H1 (cell line): ENCODE measurements at regions not wholly inside any gene's neighbourhood (a gene's known extent, or its start where the extent isn't known, plus 50 kb on each side); places are given as distances from the start of the nearest gene placed in this dataset.

Experiments used
- CTCF ChIA-PET: fragments of 300-600 bp; sonication (Branson Sonifier 250); formaldehyde crosslinking; loops from one replicate; lab custom pipeline; 2021; ENCODE audit not compliant: partially characterized antibody; lab: Charles Lee
- POLR2A ChIA-PET: fragments of 300-600 bp; sonication (Branson Sonifier 250); formaldehyde crosslinking; loops from one replicate; lab custom pipeline; 2021; ENCODE audit warnings: inconsistent platforms; ENCODE audit not compliant: partially characterized antibody; lab: Charles Lee
- DNase-seq, 2 experiments: peaks; one replicate each; pipeline versions ENCODE4 v3.0.0 to v3.0.0-alpha.2; 2010 to 2022; ENCODE audit warnings: low spot score in 2 of 2, low read depth in 1 of 2, mixed read lengths in 1 of 2
- FAIRE-seq: peaks from 2 replicates; lab custom pipeline; 2011; peaks lifted over from hg19 to GRCh38; lab: Jason Lieb, UNC
- H2AFZ ChIP-seq: 2 replicates; pipeline ENCODE4 v1.8.1; 2012; ENCODE audit warnings: low read length, inconsistent platforms
- H2AK5ac ChIP-seq: 2 replicates; pipeline ENCODE4 v1.6.1; 2013; ENCODE audit warnings: low read depth, low read length
- H2BK120ac ChIP-seq: replicated peaks from 2 replicates; pipeline ENCODE3; 2013; ENCODE audit warnings: low read depth, low read length, inconsistent platforms
- H2BK12ac ChIP-seq: 2 replicates; pipeline ENCODE4 v1.6.1; 2013; ENCODE audit warnings: low read depth, low read length
- H2BK15ac ChIP-seq: 2 replicates; pipeline ENCODE4 v1.6.1; 2013; ENCODE audit warnings: low read length
- H2BK20ac ChIP-seq: 2 replicates; pipeline ENCODE4 v1.6.1; 2013; ENCODE audit warnings: low read length
- H2BK5ac ChIP-seq: 2 replicates; pipeline ENCODE4 v1.6.1; 2013; ENCODE audit warnings: low read depth, low read length
- H3K14ac ChIP-seq: 2 replicates; pipeline ENCODE4 v1.6.1; 2013; ENCODE audit warnings: inconsistent platforms; ENCODE audit not compliant: insufficient read length
- H3K18ac ChIP-seq: 2 replicates; pipeline ENCODE4 v1.6.1; 2013; ENCODE audit warnings: low read length; ENCODE audit errors: extremely low read depth
- H3K23ac ChIP-seq: 2 replicates; pipeline ENCODE4 v1.6.1; 2013; ENCODE audit warnings: inconsistent platforms; ENCODE audit not compliant: insufficient read length
- H3K23me2 ChIP-seq: 2 replicates; pipeline ENCODE4 v1.6.1; 2013; ENCODE audit warnings: low read depth, low read length
- H3K27ac ChIP-seq: 2 replicates; pipeline ENCODE4 v1.6.1; 2011; ENCODE audit warnings: low read depth, low read length, inconsistent platforms
- H3K27me3 ChIP-seq, 4 experiments: replicated peaks in 1 of 4; 1 replicate in 1 of 4; 2 replicates in 3 of 4; pipeline versions ENCODE4 v1.6.1 to v1.8.1; 2011 to 2013; ENCODE audit warnings: low read length in 3 of 4, mild to moderate bottlenecking in 3 of 4, inconsistent platforms in 2 of 4, mixed read lengths in 2 of 4, moderate library complexity in 1 of 4; ENCODE audit not compliant: control insufficient read depth in 3 of 4, insufficient read depth in 3 of 4; ENCODE audit errors: extremely low read depth in 1 of 4
- H3K36me3 ChIP-seq, 4 experiments: 2 replicates each; pipeline versions ENCODE4 v1.6.1 to v1.8.1; 2011 to 2013; ENCODE audit warnings: mild to moderate bottlenecking in 4 of 4, low read length in 3 of 4, moderate library complexity in 2 of 4, control low read depth in 1 of 4, inconsistent platforms in 1 of 4; ENCODE audit not compliant: insufficient read depth in 4 of 4, control insufficient read depth in 2 of 4
- H3K4ac ChIP-seq: replicated peaks from 2 replicates; pipeline ENCODE3; 2013; ENCODE audit warnings: low read length, low read depth, mixed read lengths, inconsistent platforms; ENCODE audit not compliant: insufficient read length
- H3K4me1 ChIP-seq, 4 experiments: replicated peaks in 1 of 4; 1 replicate in 1 of 4; 2 replicates in 3 of 4; pipeline versions ENCODE4 v1.6.1 to v1.8.1; 2011 to 2013; ENCODE audit warnings: low read length in 3 of 4, inconsistent platforms in 2 of 4, mixed read lengths in 1 of 4; ENCODE audit not compliant: insufficient read depth in 4 of 4, control insufficient read depth in 3 of 4
- H3K4me2 ChIP-seq, 2 experiments: 2 replicates each; pipeline versions ENCODE4 v1.6.1 to v1.8.1; 2011 to 2013; ENCODE audit warnings: low read depth in 2 of 2, low read length in 2 of 2, control low read depth in 1 of 2, inconsistent platforms in 1 of 2, mild to moderate bottlenecking in 1 of 2; ENCODE audit not compliant: insufficient read depth in 1 of 2
- H3K4me3 ChIP-seq, 4 experiments: fragments of 200-600, 300-600 bp in 1 of 4; sonication (generic), shearing (Covaris generic), sonication (Bioruptor Twin) in 1 of 4; 2 replicates each; pipeline versions ENCODE4 v1.5.1 to v1.8.1; 2011 to 2016; ENCODE audit warnings: low read length in 4 of 4, low read depth in 3 of 4, control low read depth in 2 of 4, inconsistent platforms in 2 of 4, mild to moderate bottlenecking in 2 of 4, mixed read lengths in 1 of 4, moderate library complexity in 1 of 4; ENCODE audit not compliant: insufficient read depth in 2 of 4; ENCODE audit errors: extremely low read depth in 1 of 4
- H3K56ac ChIP-seq: replicated peaks from 2 replicates; pipeline ENCODE3; 2013; ENCODE audit warnings: low read depth, mild to moderate bottlenecking, mixed read lengths, low read length, inconsistent platforms; ENCODE audit not compliant: insufficient read length
- H3K79me1 ChIP-seq: 2 replicates; pipeline ENCODE4 v1.6.1; 2013; ENCODE audit warnings: low read depth, low read length, control low read depth
- H3K79me2 ChIP-seq, 2 experiments: 2 replicates each; pipeline versions ENCODE4 v1.6.1 to v1.8.1; 2012 to 2013; ENCODE audit warnings: low read length in 2 of 2, mild to moderate bottlenecking in 2 of 2, inconsistent platforms in 1 of 2; ENCODE audit not compliant: insufficient read depth in 2 of 2, control insufficient read depth in 1 of 2
- H3K9ac ChIP-seq, 4 experiments: replicated peaks in 1 of 4; 1 replicate in 1 of 4; 2 replicates in 3 of 4; pipeline versions ENCODE4 v1.6.1 to v1.8.1; 2011 to 2013; ENCODE audit warnings: low read depth in 3 of 4, low read length in 3 of 4, control low read depth in 2 of 4, mild to moderate bottlenecking in 2 of 4, moderate library complexity in 2 of 4, inconsistent platforms in 1 of 4; ENCODE audit errors: extremely low read depth in 1 of 4
- H3K9me3 ChIP-seq, 2 experiments: 2 replicates each; pipeline versions ENCODE4 v1.6.1 to v1.8.1; 2012 to 2013; ENCODE audit warnings: mild to moderate bottlenecking in 2 of 2, moderate library complexity in 2 of 2, control low read depth in 1 of 2, inconsistent platforms in 1 of 2, low read depth in 1 of 2, low read length in 1 of 2, mixed read lengths in 1 of 2; ENCODE audit not compliant: insufficient read depth in 2 of 2
- H4K20me1 ChIP-seq, 2 experiments: replicated peaks in 1 of 2; 2 replicates each; pipeline versions ENCODE3 to v1.8.1; 2011 to 2013; ENCODE audit warnings: inconsistent platforms in 2 of 2, low read length in 2 of 2, mild to moderate bottlenecking in 1 of 2; ENCODE audit not compliant: insufficient read depth in 2 of 2, control insufficient read depth in 1 of 2
- H4K5ac ChIP-seq: 2 replicates; pipeline ENCODE4 v1.6.1; 2013; ENCODE audit warnings: low read length, low read depth, mixed read lengths, inconsistent platforms; ENCODE audit not compliant: insufficient read length
- H4K8ac ChIP-seq: 2 replicates; pipeline ENCODE4 v1.8.0; 2013; ENCODE audit warnings: mild to moderate bottlenecking, moderate library complexity, low read length, inconsistent platforms; ENCODE audit not compliant: insufficient read depth; ENCODE audit errors: extremely low read depth
- H4K91ac ChIP-seq: replicated peaks from 2 replicates; pipeline ENCODE3; 2013; ENCODE audit warnings: low read length, mixed read lengths, inconsistent platforms; ENCODE audit not compliant: insufficient read length
- CEBPB ChIP-seq: IDR thresholded peaks from 2 replicates; pipeline ENCODE4 v1.6.1; 2012; ENCODE audit warnings: low read depth, low read length
- FOSL1 ChIP-seq: IDR thresholded peaks from 2 replicates; pipeline ENCODE4 v1.6.1; 2011; ENCODE audit warnings: mild to moderate bottlenecking, low read depth, low read length, moderate library complexity; ENCODE audit not compliant: insufficient read depth
- POLR2A ChIP-seq, 2 experiments: IDR thresholded peaks; 1 replicate in 1 of 2; 2 replicates in 1 of 2; pipeline ENCODE4 v1.6.1; 2011; ENCODE audit warnings: low read depth in 2 of 2, low read length in 2 of 2, mild to moderate bottlenecking in 2 of 2; ENCODE audit errors: control extremely low read depth in 1 of 2
- SP1 ChIP-seq: IDR thresholded peaks from 2 replicates; pipeline ENCODE4 v1.6.1; 2011; ENCODE audit warnings: low read depth, low read length
- WGBS, 2 experiments: shearing (Covaris generic) in 1 of 2; methylation state at CpG; one replicate each; pipeline versions ENCODE4 v1.1.6 to v1.1.7; 2013 to 2015; ENCODE audit warnings: low lambda C conversion rate in 2 of 2, mixed read lengths in 2 of 2, inconsistent platforms in 1 of 2, low coverage in 1 of 2, missing lambda C conversion rate in 1 of 2; ENCODE audit not compliant: insufficient replicate concordance in 2 of 2, insufficient coverage in 1 of 2, insufficient read length in 1 of 2; ENCODE audit errors: extremely low coverage in 1 of 2, missing lambda C conversion rate in 1 of 2; 5-methylcytosine and 5-hydroxymethylcytosine counted together

- Histone ChIP-seq H3K56ac (no peak overlapping the region), H3K27me3 (no peaks in the 10 kb centered on the region), H4K5ac (no peak overlapping the region), H3K9me3 (peaks cover 0 to under 1% of the 10 kb centered on the region in 2 experiments; a peak in 2 of 4 replicates), H2BK12ac (no peak overlapping the region), H2BK15ac (no peak overlapping the region), H3K23ac (no peak overlapping the region), H3K79me1 (no peaks in the 10 kb centered on the region), H3K14ac (no peak overlapping the region), H2BK120ac (no peak overlapping the region), H3K4me2 (no peak overlapping the region), H3K23me2 (no peaks in the 10 kb centered on the region), H3K4me1 (no peaks in the 10 kb centered on the region; a peak in 1 of 7 replicates), H4K91ac (no peak overlapping the region), H2BK20ac (no peak overlapping the region), H3K18ac (no peak overlapping the region), H3K36me3 (no peaks in the 10 kb centered on the region; a peak in 1 of 8 replicates), H3K27ac (no peak overlapping the region), H3K4me3 (no peak overlapping the region), H3K9ac (no peak overlapping the region), H4K8ac (no peak overlapping the region), H2AFZ (no peak overlapping the region), H3K79me2 (no peaks in the 10 kb centered on the region), H4K20me1 (no peaks in the 10 kb centered on the region), H3K4ac (no peak overlapping the region), H2BK5ac (no peak overlapping the region), H2AK5ac (no peak overlapping the region)
- ChIA-PET CTCF (interaction anchor here (1.7 kb wide), 1 partner anchor 8 kb away, joined by 4 read pairs; no protein-coding TSS in a partner anchor), POLR2A (no interaction called here)
- DNase-seq: no peak
- no peak for FAIRE-seq
- no peak for TF ChIP-seq SP1
- no peak for TF ChIP-seq CEBPB
- no peak for TF ChIP-seq POLR2A (IDR thresholded peaks at IDR 0.05; ENCODE audit: control extremely low read depth in 1 of 2, low read depth in 2 of 2, low read length in 2 of 2)
- TF ChIP-seq FOSL1: no peak
- 95% methylated on average over 4 of the region's 4 CpGs; no CpG with 5 or more reads in 1 of the 2 experiments for WGBS, 2 experiments
Observed at GRCh38 chr10:47161465-47161864, 138.5 kb upstream of the GDF10 start.
